SK-N-MC (cell line): ENCODE measurements at regions not wholly inside any gene's neighbourhood (a gene's known extent, or its start where the extent isn't known, plus 50 kb on each side); places are given as distances from the start of the nearest gene placed in this dataset.

ENCODE experiments used
- EZH2 ChIP-seq: fragments of 200-600 bp; sonication (generic); IDR thresholded peaks from one replicate; pipeline ENCODE4 v1.6.1; 2017; ENCODE audit warnings: antibody characterized with exemption
- POLR2AphosphoS5 ChIP-seq: IDR thresholded peaks from 2 replicates; pipeline ENCODE4 v1.6.1; 2012; ENCODE audit warnings: mild to moderate bottlenecking, low read depth, low read length, borderline replicate concordance

GRCh38 chr18:67583621-67584020, 67.1 kb upstream of the DSEL start:
- TF ChIP-seq EZH2, result no peak
- no peak for TF ChIP-seq POLR2AphosphoS5
